Caco-2 (cell line): ENCODE measurements at regions not wholly inside any gene's neighbourhood (a gene's known extent, or its start where the extent isn't known, plus 50 kb on each side); places are given as distances from the start of the nearest gene placed in this dataset.

Experiments
- BruUV-seq: library from RNA; stranded (reverse); fragments of 400-500 nt; replicated peaks from 2 replicates; lab custom pipeline; 2021; lab: Mats Ljungman, UMichigan
- CTCF ChIA-PET: fragments of 300-600 bp; sonication (Branson Sonifier 250); formaldehyde crosslinking; loops from one replicate; lab custom pipeline; 2022; ENCODE audit warnings: antibody characterized with exemption; lab: Charles Lee
- POLR2A ChIA-PET: fragments of 300-600 bp; sonication (Branson Sonifier 250); formaldehyde crosslinking; loops from one replicate; lab custom pipeline; 2022; ENCODE audit warnings: antibody characterized with exemption; lab: Charles Lee
- DNase-seq, 2 experiments: peaks; one replicate each; pipeline versions ENCODE4 v3.0.0 to v3.0.0-alpha.2; 2020 to 2022
- H3K27me3 ChIP-seq: replicated peaks from 2 replicates; pipeline ENCODE4 v1.6.0; 2011; ENCODE audit warnings: low read length; ENCODE audit not compliant: control insufficient read depth, insufficient read depth
- H3K36me3 ChIP-seq: 2 replicates; pipeline ENCODE4 v1.5.1; 2011; ENCODE audit warnings: low read length; ENCODE audit not compliant: control insufficient read depth, insufficient read depth
- H3K4me1 ChIP-seq: fragments of 250-450 bp; sonication (Bioruptor Pico); 2 replicates; pipeline ENCODE4 v1.5.1; 2020; ENCODE audit warnings: mild to moderate bottlenecking
- H3K4me3 ChIP-seq: 2 replicates; pipeline ENCODE4 v1.5.1; 2011; ENCODE audit warnings: low read depth, mild to moderate bottlenecking, control low read depth, low read length
- H3K9me3 ChIP-seq: fragments of 250-450 bp; sonication (Bioruptor Pico); 2 replicates; pipeline ENCODE4 v1.5.1; 2020; ENCODE audit warnings: mild to moderate bottlenecking, moderate library complexity
- H3K27ac Mint-ChIP-seq: one replicate; pipeline ENCODE4 v1.8.0; 2022; ENCODE audit warnings: mixed read lengths; ENCODE audit not compliant: unreplicated experiment
- H3K27me3 Mint-ChIP-seq: one replicate; pipeline ENCODE4 v1.8.0; 2022; ENCODE audit warnings: mixed read lengths; ENCODE audit not compliant: insufficient read depth, unreplicated experiment
- H3K36me3 Mint-ChIP-seq: one replicate; pipeline ENCODE4 v1.8.0; 2022; ENCODE audit warnings: mild to moderate bottlenecking, mixed read lengths; ENCODE audit not compliant: insufficient read depth, unreplicated experiment
- H3K4me1 Mint-ChIP-seq: one replicate; pipeline ENCODE4 v1.8.0; 2022; ENCODE audit warnings: low read depth, mixed read lengths; ENCODE audit not compliant: unreplicated experiment
- H3K4me3 Mint-ChIP-seq: one replicate; pipeline ENCODE4 v1.8.0; 2022; ENCODE audit warnings: mild to moderate bottlenecking, moderate library complexity, mixed read lengths; ENCODE audit not compliant: unreplicated experiment
- H3K9me3 Mint-ChIP-seq: one replicate; pipeline ENCODE4 v1.8.0; 2022; ENCODE audit warnings: mixed read lengths; ENCODE audit not compliant: unreplicated experiment
- intact Hi-C: fragments of 100-400 bp; cut with micrococcal nuclease; formaldehyde crosslinking; loops from one replicate; pipeline ENCODE4 v1.10.0; 2022; ENCODE audit not compliant: unreplicated experiment
- TF ChIP-seq, protein P1 (sequence below), 2 experiments: fragments of 200-600 bp in 1 of 2; IDR thresholded peaks; 1 replicate in 1 of 2; 2 replicates in 1 of 2; pipeline versions ENCODE4 v1.5.1 to v1.8.0; 2011 to 2022; ENCODE audit warnings: antibody characterized with exemption in 1 of 2, control low read depth in 1 of 2, inconsistent platforms in 1 of 2, low read depth in 1 of 2, low read length in 1 of 2, mild to moderate bottlenecking in 1 of 2, moderate library complexity in 1 of 2; ENCODE audit not compliant: insufficient read depth in 1 of 2, severe bottlenecking in 1 of 2, unreplicated experiment in 1 of 2

DNA sequence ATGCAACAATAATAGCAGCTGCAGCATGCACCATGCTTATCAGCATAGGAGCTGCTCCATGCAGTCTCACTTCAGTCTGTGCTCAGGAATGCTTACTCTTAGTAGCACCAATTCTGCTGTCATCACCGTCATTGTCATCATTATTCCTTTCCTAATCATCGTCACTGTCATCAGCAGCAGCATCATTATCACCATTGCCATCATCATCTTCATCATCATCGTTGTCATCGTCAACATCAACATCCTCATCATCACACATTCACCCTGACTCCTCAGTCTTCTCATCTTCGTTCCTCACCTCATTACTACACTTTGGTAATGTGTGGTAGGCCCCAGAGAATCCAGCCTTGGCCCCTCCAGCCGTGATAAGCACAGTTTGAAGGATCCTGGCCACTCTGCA lies 545.0 kb downstream of the TNS3 start:
- Histone ChIP-seq H3K4me3 (no peak overlapping the region), H3K4me1 (no peaks in the 10 kb centered on the region), H3K36me3 (no peaks in the 10 kb centered on the region), H3K27me3 (0 out of 2 replicates have a peak, but pooled peaks cover 1% of the 10 kb centered on the region), H3K9me3 (no peaks in the 10 kb centered on the region; the same call in 1 of the 2 replicates)
- Mint-ChIP-seq H3K4me1 (no peaks in the 10 kb centered on the region), H3K27me3 (peaks cover 11% of the 10 kb centered on the region), H3K27ac (no peak overlapping the region), H3K36me3 (no peaks in the 10 kb centered on the region), H3K4me3 (no peak overlapping the region), H3K9me3 (no peaks in the 10 kb centered on the region)
- no TSS peak for BruUV-seq
- intact Hi-C loops = no loop called here
- ChIA-PET CTCF (no interaction called here), POLR2A (no interaction called here)
- TF ChIP-seq, protein P1, sequence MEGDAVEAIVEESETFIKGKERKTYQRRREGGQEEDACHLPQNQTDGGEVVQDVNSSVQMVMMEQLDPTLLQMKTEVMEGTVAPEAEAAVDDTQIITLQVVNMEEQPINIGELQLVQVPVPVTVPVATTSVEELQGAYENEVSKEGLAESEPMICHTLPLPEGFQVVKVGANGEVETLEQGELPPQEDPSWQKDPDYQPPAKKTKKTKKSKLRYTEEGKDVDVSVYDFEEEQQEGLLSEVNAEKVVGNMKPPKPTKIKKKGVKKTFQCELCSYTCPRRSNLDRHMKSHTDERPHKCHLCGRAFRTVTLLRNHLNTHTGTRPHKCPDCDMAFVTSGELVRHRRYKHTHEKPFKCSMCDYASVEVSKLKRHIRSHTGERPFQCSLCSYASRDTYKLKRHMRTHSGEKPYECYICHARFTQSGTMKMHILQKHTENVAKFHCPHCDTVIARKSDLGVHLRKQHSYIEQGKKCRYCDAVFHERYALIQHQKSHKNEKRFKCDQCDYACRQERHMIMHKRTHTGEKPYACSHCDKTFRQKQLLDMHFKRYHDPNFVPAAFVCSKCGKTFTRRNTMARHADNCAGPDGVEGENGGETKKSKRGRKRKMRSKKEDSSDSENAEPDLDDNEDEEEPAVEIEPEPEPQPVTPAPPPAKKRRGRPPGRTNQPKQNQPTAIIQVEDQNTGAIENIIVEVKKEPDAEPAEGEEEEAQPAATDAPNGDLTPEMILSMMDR (IDR thresholded peaks at IDR 0.05; ENCODE audit: insufficient read depth in 1 of 2, low read depth in 1 of 2, low read length in 1 of 2, severe bottlenecking in 1 of 2, unreplicated experiment in 1 of 2) = no peak
- DNase-seq = no peak

DNA sequence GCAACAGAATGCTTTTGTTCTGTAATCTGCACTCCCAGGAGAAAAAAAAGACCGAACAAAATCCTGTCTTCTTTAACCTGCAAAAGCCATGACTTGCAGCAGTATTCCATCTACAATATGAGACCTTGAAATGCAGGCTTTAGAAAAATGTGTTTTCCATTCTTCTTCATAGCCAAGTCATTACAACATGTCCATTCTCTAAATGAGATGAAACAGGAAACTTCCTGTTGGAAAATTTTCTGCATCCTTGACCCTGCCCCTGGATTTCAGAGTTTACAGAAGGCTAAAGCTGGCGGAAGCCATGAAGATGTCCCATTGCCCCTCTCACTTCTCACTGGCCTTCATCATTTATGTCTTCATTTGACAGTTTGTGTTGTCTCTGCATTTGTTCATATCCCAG lies 546.4 kb downstream of the TNS3 start:
- H3K4me3 ChIP-seq = no peak overlapping the region
- POLR2A ChIA-PET = no interaction called here
- H3K36me3 ChIP-seq = no peaks in the 10 kb centered on the region
- CTCF ChIA-PET = no interaction called here
- Mint-ChIP-seq H3K9me3 (no peaks in the 10 kb centered on the region), H3K36me3 (no peaks in the 10 kb centered on the region), H3K27me3 (peaks cover 14% of the 10 kb centered on the region), H3K27ac (no peak overlapping the region), H3K4me1 (no peaks in the 10 kb centered on the region), H3K4me3 (no peak overlapping the region)
- no peaks in the 10 kb centered on the region for H3K4me1 ChIP-seq
- intact Hi-C loops = no loop called here
- BruUV-seq = no TSS peak
- no peaks in the 10 kb centered on the region; the same call in 1 of the 2 replicates for H3K9me3 ChIP-seq
- DNase-seq = no peak
- H3K27me3 ChIP-seq = 0 out of 2 replicates have a peak, but pooled peaks cover 1% of the 10 kb centered on the region
- TF ChIP-seq, protein P1 (IDR thresholded peaks at IDR 0.05; ENCODE audit: insufficient read depth in 1 of 2, low read depth in 1 of 2, low read length in 1 of 2, severe bottlenecking in 1 of 2, unreplicated experiment in 1 of 2) = no peak

DNA sequence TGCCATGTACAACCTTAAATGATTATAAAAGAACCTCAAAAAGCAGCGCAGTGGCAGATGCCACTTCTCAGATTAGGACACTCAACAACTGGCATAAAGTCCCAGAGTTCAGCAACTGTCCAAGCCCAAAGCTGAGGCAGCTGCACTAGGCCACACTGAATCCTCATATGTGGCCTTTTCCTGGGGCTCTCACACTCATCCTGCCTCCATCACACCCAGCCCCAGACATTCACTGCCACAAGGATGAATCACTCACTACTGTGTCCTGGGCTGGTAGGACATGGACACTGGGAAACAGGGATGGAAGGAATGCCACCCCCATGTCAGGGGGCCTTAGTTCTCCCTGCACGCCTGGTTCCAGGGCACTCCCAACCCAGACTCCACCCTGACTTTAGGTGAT lies 547.7 kb downstream of the TNS3 start:
- H3K36me3 Mint-ChIP-seq = no peaks in the 10 kb centered on the region
- TF ChIP-seq, protein P1 (IDR thresholded peaks at IDR 0.05; ENCODE audit: insufficient read depth in 1 of 2, low read depth in 1 of 2, low read length in 1 of 2, severe bottlenecking in 1 of 2, unreplicated experiment in 1 of 2) = no peak
- CTCF ChIA-PET = no interaction called here
- peaks cover 16% of the 10 kb centered on the region for H3K27me3 Mint-ChIP-seq
- no peaks in the 10 kb centered on the region for H3K36me3 ChIP-seq
- no peak for DNase-seq
- H3K4me1 ChIP-seq = no peaks in the 10 kb centered on the region
- BruUV-seq = no TSS peak
- POLR2A ChIA-PET = no interaction called here
- H3K9me3 Mint-ChIP-seq = no peaks in the 10 kb centered on the region
- H3K4me3 Mint-ChIP-seq = no peak overlapping the region
- no peak overlapping the region for H3K4me3 ChIP-seq
- intact Hi-C loops = no loop called here
- 0 out of 2 replicates have a peak, but pooled peaks cover 1% of the 10 kb centered on the region for H3K27me3 ChIP-seq
- no peaks in the 10 kb centered on the region for H3K4me1 Mint-ChIP-seq
- no peak overlapping the region for H3K27ac Mint-ChIP-seq
- no peaks in the 10 kb centered on the region for H3K9me3 ChIP-seq
